Right kidney (tissue), 1 donor: ENCODE measurements at regions not wholly inside any gene's neighbourhood (a gene's known extent, or its start where the extent isn't known, plus 50 kb on each side); places are given as distances from the start of the nearest gene placed in this dataset.

ENCODE experiments used
- DNase-seq: peaks from one replicate; pipeline ENCODE4 v3.0.0-alpha.2; 2016

GRCh38 chr18:5639131-5639530, 95.3 kb upstream of the EPB41L3 start:
- no peak for DNase-seq

GRCh38 chr18:5632041-5632440, 88.2 kb upstream of the EPB41L3 start:
- no peak for DNase-seq

GRCh38 chr18:5630900-5631413, 87.2 kb upstream of the EPB41L3 start:
- no peak for DNase-seq

GRCh38 chr18:5630057-5630899, 86.5 kb upstream of the EPB41L3 start:
- DNase-seq: peak; percentile 86

GRCh38 chr18:5628512-5629255, 84.9 kb upstream of the EPB41L3 start:
- peak; percentile 86 for DNase-seq

GRCh38 chr18:5627776-5628511, 84.1 kb upstream of the EPB41L3 start:
- DNase-seq: no peak

- DNase-seq: no peak
These were observed 82.5 kb upstream of the EPB41L3 start for GRCh38 chr18:5626130-5626880.

GRCh38 chr18:5625076-5625475, 81.3 kb upstream of the EPB41L3 start:
- DNase-seq: no peak

- no peak for DNase-seq
These were observed 79.1 kb upstream of the EPB41L3 start for GRCh38 chr18:5622905-5623304.

GRCh38 chr18:5620289-5620688, 76.5 kb upstream of the EPB41L3 start:
- DNase-seq: no peak

GRCh38 chr18:5619376-5619775, 75.6 kb upstream of the EPB41L3 start:
- no peak for DNase-seq

- DNase-seq: no peak
These were observed 74.4 kb upstream of the EPB41L3 start for GRCh38 chr18:5618047-5618688.

- DNase-seq: no peak
These were observed 67.4 kb upstream of the EPB41L3 start for GRCh38 chr18:5611221-5611620.

GRCh38 chr18:5608846-5609245, 65.0 kb upstream of the EPB41L3 start:
- DNase-seq: no peak

GRCh38 chr18:5606951-5607350, 63.2 kb upstream of the EPB41L3 start:
- DNase-seq: no peak

GRCh38 chr18:5604778-5605177, 61.0 kb upstream of the EPB41L3 start:
- DNase-seq: no peak

- DNase-seq: no peak
These were observed 59.4 kb upstream of the EPB41L3 start for GRCh38 chr18:5603153-5603552.

- no peak for DNase-seq
These were observed 57.4 kb upstream of the EPB41L3 start for GRCh38 chr18:5601188-5601624.

GRCh38 chr18:5600378-5601071, 56.7 kb upstream of the EPB41L3 start:
- DNase-seq: peak; percentile 22

- no peak for DNase-seq
These were observed 52.8 kb upstream of the EPB41L3 start for GRCh38 chr18:5596585-5596984.
